HEK293 (cell line): ENCODE measurements at regions not wholly inside any gene's neighbourhood (a gene's known extent, or its start where the extent isn't known, plus 50 kb on each side); places are given as distances from the start of the nearest gene placed in this dataset.

Experiments used
- ZNF433 ChIP-seq: fragments of 450-650 bp; formaldehyde crosslinking; IDR thresholded peaks from 2 replicates; pipeline ENCODE4 v1.5.1; 2016; ENCODE audit warnings: missing biosample characterization, missing genetic modification characterization, low read depth
- TF ChIP-seq, protein P1 (sequence below): fragments of 450-650 bp; formaldehyde crosslinking; IDR thresholded peaks from 2 replicates; pipeline ENCODE4 v1.5.1; 2016; ENCODE audit warnings: missing biosample characterization, missing genetic modification characterization
- TF ChIP-seq, protein P2 (sequence below): fragments of 450-650 bp; formaldehyde crosslinking; IDR thresholded peaks from 2 replicates; pipeline ENCODE4 v1.5.1; 2016; ENCODE audit warnings: missing biosample characterization, missing genetic modification characterization
- TF ChIP-seq, protein P3 (sequence below): fragments of 450-650 bp; formaldehyde crosslinking; IDR thresholded peaks from 2 replicates; pipeline ENCODE4 v1.5.1; 2016; ENCODE audit warnings: missing biosample characterization, missing genetic modification characterization

- TF ChIP-seq, protein P1, sequence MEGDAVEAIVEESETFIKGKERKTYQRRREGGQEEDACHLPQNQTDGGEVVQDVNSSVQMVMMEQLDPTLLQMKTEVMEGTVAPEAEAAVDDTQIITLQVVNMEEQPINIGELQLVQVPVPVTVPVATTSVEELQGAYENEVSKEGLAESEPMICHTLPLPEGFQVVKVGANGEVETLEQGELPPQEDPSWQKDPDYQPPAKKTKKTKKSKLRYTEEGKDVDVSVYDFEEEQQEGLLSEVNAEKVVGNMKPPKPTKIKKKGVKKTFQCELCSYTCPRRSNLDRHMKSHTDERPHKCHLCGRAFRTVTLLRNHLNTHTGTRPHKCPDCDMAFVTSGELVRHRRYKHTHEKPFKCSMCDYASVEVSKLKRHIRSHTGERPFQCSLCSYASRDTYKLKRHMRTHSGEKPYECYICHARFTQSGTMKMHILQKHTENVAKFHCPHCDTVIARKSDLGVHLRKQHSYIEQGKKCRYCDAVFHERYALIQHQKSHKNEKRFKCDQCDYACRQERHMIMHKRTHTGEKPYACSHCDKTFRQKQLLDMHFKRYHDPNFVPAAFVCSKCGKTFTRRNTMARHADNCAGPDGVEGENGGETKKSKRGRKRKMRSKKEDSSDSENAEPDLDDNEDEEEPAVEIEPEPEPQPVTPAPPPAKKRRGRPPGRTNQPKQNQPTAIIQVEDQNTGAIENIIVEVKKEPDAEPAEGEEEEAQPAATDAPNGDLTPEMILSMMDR = no peak
- TF ChIP-seq, protein P2, sequence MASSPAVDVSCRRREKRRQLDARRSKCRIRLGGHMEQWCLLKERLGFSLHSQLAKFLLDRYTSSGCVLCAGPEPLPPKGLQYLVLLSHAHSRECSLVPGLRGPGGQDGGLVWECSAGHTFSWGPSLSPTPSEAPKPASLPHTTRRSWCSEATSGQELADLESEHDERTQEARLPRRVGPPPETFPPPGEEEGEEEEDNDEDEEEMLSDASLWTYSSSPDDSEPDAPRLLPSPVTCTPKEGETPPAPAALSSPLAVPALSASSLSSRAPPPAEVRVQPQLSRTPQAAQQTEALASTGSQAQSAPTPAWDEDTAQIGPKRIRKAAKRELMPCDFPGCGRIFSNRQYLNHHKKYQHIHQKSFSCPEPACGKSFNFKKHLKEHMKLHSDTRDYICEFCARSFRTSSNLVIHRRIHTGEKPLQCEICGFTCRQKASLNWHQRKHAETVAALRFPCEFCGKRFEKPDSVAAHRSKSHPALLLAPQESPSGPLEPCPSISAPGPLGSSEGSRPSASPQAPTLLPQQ (tag by site-specific recombination) = no peak
- TF ChIP-seq, protein P3, sequence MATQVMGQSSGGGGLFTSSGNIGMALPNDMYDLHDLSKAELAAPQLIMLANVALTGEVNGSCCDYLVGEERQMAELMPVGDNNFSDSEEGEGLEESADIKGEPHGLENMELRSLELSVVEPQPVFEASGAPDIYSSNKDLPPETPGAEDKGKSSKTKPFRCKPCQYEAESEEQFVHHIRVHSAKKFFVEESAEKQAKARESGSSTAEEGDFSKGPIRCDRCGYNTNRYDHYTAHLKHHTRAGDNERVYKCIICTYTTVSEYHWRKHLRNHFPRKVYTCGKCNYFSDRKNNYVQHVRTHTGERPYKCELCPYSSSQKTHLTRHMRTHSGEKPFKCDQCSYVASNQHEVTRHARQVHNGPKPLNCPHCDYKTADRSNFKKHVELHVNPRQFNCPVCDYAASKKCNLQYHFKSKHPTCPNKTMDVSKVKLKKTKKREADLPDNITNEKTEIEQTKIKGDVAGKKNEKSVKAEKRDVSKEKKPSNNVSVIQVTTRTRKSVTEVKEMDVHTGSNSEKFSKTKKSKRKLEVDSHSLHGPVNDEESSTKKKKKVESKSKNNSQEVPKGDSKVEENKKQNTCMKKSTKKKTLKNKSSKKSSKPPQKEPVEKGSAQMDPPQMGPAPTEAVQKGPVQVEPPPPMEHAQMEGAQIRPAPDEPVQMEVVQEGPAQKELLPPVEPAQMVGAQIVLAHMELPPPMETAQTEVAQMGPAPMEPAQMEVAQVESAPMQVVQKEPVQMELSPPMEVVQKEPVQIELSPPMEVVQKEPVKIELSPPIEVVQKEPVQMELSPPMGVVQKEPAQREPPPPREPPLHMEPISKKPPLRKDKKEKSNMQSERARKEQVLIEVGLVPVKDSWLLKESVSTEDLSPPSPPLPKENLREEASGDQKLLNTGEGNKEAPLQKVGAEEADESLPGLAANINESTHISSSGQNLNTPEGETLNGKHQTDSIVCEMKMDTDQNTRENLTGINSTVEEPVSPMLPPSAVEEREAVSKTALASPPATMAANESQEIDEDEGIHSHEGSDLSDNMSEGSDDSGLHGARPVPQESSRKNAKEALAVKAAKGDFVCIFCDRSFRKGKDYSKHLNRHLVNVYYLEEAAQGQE (tag by site-specific recombination) = no peak
- TF ChIP-seq ZNF433 = no peak
Measured at GRCh38 chr3:34842706-34843480, 796.4 kb upstream of the ARPP21 start.
